CD4-positive, alpha-beta memory T cell (primary cell): ENCODE measurements at regions not wholly inside any gene's neighbourhood (a gene's known extent, or its start where the extent isn't known, plus 50 kb on each side); places are given as distances from the start of the nearest gene placed in this dataset.

Source experiments
- CTCF ChIA-PET: fragments of 350-600 bp; sonication (Branson Sonifier 250); formaldehyde crosslinking; loops from one replicate; lab custom pipeline; 2021; ENCODE audit warnings: inconsistent platforms; ENCODE audit not compliant: partially characterized antibody; lab: Charles Lee
- POLR2A ChIA-PET: fragments of 350-600 bp; sonication (Branson Sonifier 250); formaldehyde crosslinking; loops from one replicate; lab custom pipeline; 2021; ENCODE audit not compliant: partially characterized antibody; lab: Charles Lee
- DNase-seq, 5 donors: peaks; one replicate each; pipeline versions ENCODE4 v3.0.0 to v3.0.0-alpha.2; 2020 to 2022; ENCODE audit warnings: mixed read lengths in 1 of 5
- H3K27ac ChIP-seq: one replicate; pipeline ENCODE4 v1.7.0; 2013; ENCODE audit warnings: low read depth, low read length
- H3K27me3 ChIP-seq: 2 replicates; pipeline ENCODE4 v1.7.0; 2013; ENCODE audit warnings: mild to moderate bottlenecking, low read length, moderate library complexity; ENCODE audit not compliant: insufficient read depth
- H3K36me3 ChIP-seq: 2 replicates; pipeline ENCODE4 v1.7.0; 2013; ENCODE audit warnings: mild to moderate bottlenecking, low read length, moderate library complexity; ENCODE audit not compliant: insufficient read depth
- H3K4me1 ChIP-seq: 2 replicates; pipeline ENCODE4 v1.7.0; 2013; ENCODE audit warnings: mild to moderate bottlenecking, low read length, moderate library complexity; ENCODE audit not compliant: insufficient read depth
- H3K4me3 ChIP-seq, 2 donors: one replicate each; pipeline ENCODE4 v1.7.0; 2013; ENCODE audit warnings: low read length in 2 of 2, mild to moderate bottlenecking in 1 of 2
- H3K9me3 ChIP-seq, 2 donors: one replicate each; pipeline ENCODE4 v1.7.0; 2013; ENCODE audit warnings: low read length in 2 of 2, control low read depth in 1 of 2; ENCODE audit not compliant: control insufficient read depth in 1 of 2
- H3K27ac Mint-ChIP-seq, 7 donors: one replicate each; pipeline ENCODE4 v1.8.0; 2020 to 2021; ENCODE audit warnings: mixed read lengths in 7 of 7, mild to moderate bottlenecking in 6 of 7, inconsistent platforms in 3 of 7, moderate library complexity in 3 of 7
- H3K27me3 Mint-ChIP-seq, 2 donors: one replicate each; pipeline ENCODE4 v1.8.0; 2020 to 2021; ENCODE audit warnings: mixed read lengths in 2 of 2
- H3K36me3 Mint-ChIP-seq, 2 donors: one replicate each; pipeline ENCODE4 v1.8.0; 2020 to 2021; ENCODE audit warnings: mixed read lengths in 2 of 2, inconsistent platforms in 1 of 2, mild to moderate bottlenecking in 1 of 2
- H3K4me1 Mint-ChIP-seq, 4 donors: one replicate each; pipeline ENCODE4 v1.8.0; 2020 to 2021; ENCODE audit warnings: mixed read lengths in 4 of 4, mild to moderate bottlenecking in 1 of 4
- H3K4me3 Mint-ChIP-seq, 8 donors: one replicate each; pipeline ENCODE4 v1.8.0; 2020 to 2021; ENCODE audit warnings: mixed read lengths in 8 of 8, mild to moderate bottlenecking in 7 of 8, moderate library complexity in 6 of 8, inconsistent platforms in 3 of 8
- H3K9me3 Mint-ChIP-seq, 8 donors: one replicate each; pipeline ENCODE4 v1.8.0; 2020 to 2021; ENCODE audit warnings: mixed read lengths in 8 of 8, mild to moderate bottlenecking in 5 of 8, inconsistent platforms in 3 of 8, moderate library complexity in 1 of 8
- intact Hi-C: fragments of 100-400 bp; cut with micrococcal nuclease; formaldehyde crosslinking; loops from one replicate; pipeline ENCODE4 v1.15.1; 2023

GRCh38 chr15:96524676-96525417, 194.3 kb downstream of the NR2F2 start:
- ChIA-PET CTCF (no interaction called here), POLR2A (no interaction called here)
- Mint-ChIP-seq H3K36me3 (no peaks in the 10 kb centered on the region), H3K4me1 (no peaks in the 10 kb centered on the region), H3K9me3 (peaks cover 0 to 13% (median 7%) of the 10 kb centered on the region in 8 donors), H3K27ac (no peak overlapping the region), H3K27me3 (no peaks in the 10 kb centered on the region), H3K4me3 (no peak overlapping the region)
- intact Hi-C loops: no loop called here
- no peaks in the 10 kb centered on the region for H3K27me3 ChIP-seq
- no peaks in the 10 kb centered on the region for H3K9me3 ChIP-seq
- no peak overlapping the region for H3K27ac ChIP-seq
- no peaks in the 10 kb centered on the region for H3K36me3 ChIP-seq
- H3K4me1 ChIP-seq: no peaks in the 10 kb centered on the region
- H3K4me3 ChIP-seq: no peak overlapping the region
- DNase-seq: no peak

- ChIA-PET POLR2A (no interaction called here), CTCF (no interaction called here)
- Histone ChIP-seq H3K4me3 (no peak overlapping the region), H3K4me1 (no peaks in the 10 kb centered on the region), H3K9me3 (no peaks in the 10 kb centered on the region), H3K27ac (no peak overlapping the region), H3K36me3 (no peaks in the 10 kb centered on the region), H3K27me3 (no peaks in the 10 kb centered on the region)
- no peak overlapping the region for H3K27ac Mint-ChIP-seq
- H3K9me3 Mint-ChIP-seq: peaks cover 0 to 6% (median 0%) of the 10 kb centered on the region in 8 donors
- peaks cover 0 to 1% of the 10 kb centered on the region in 2 donors for H3K27me3 Mint-ChIP-seq
- intact Hi-C loops: no loop called here
- no peak overlapping the region for H3K4me3 Mint-ChIP-seq
- no peaks in the 10 kb centered on the region for H3K36me3 Mint-ChIP-seq
- no peak for DNase-seq
- no peaks in the 10 kb centered on the region for H3K4me1 Mint-ChIP-seq
Observed at GRCh38 chr15:96535148-96535547, 204.6 kb downstream of the NR2F2 start.

- ChIA-PET POLR2A (no interaction called here), CTCF (no interaction called here)
- no peaks in the 10 kb centered on the region for H3K36me3 ChIP-seq
- peaks cover 0 to 1% of the 10 kb centered on the region in 2 donors for H3K27me3 Mint-ChIP-seq
- no peak overlapping the region for H3K27ac Mint-ChIP-seq
- no peak overlapping the region for H3K4me3 Mint-ChIP-seq
- H3K4me3 ChIP-seq: no peak overlapping the region
- H3K4me1 Mint-ChIP-seq: no peaks in the 10 kb centered on the region
- H3K4me1 ChIP-seq: no peaks in the 10 kb centered on the region
- DNase-seq: no peak
- no peaks in the 10 kb centered on the region for H3K27me3 ChIP-seq
- H3K36me3 Mint-ChIP-seq: no peaks in the 10 kb centered on the region
- H3K27ac ChIP-seq: no peak overlapping the region
- intact Hi-C loops: no loop called here
- H3K9me3 ChIP-seq: no peaks in the 10 kb centered on the region
- H3K9me3 Mint-ChIP-seq: peaks cover 0 to 6% (median 0%) of the 10 kb centered on the region in 8 donors
Observed at GRCh38 chr15:96538491-96538890, 208.0 kb downstream of the NR2F2 start.

GRCh38 chr15:96540283-96540682, 209.8 kb downstream of the NR2F2 start:
- no peaks in the 10 kb centered on the region for H3K36me3 ChIP-seq
- ChIA-PET CTCF (no interaction called here), POLR2A (no interaction called here)
- no peaks in the 10 kb centered on the region for H3K36me3 Mint-ChIP-seq
- H3K4me1 ChIP-seq: no peaks in the 10 kb centered on the region
- H3K9me3 ChIP-seq: no peaks in the 10 kb centered on the region
- H3K27me3 ChIP-seq: no peaks in the 10 kb centered on the region
- H3K27me3 Mint-ChIP-seq: peaks cover 0 to 1% of the 10 kb centered on the region in 2 donors
- no peak overlapping the region for H3K4me3 Mint-ChIP-seq
- no peak overlapping the region for H3K27ac Mint-ChIP-seq
- H3K27ac ChIP-seq: no peak overlapping the region
- intact Hi-C loops: no loop called here
- DNase-seq: no peak
- no peak overlapping the region for H3K4me3 ChIP-seq
- H3K9me3 Mint-ChIP-seq: peaks cover 0 to 6% (median 0%) of the 10 kb centered on the region in 8 donors
- H3K4me1 Mint-ChIP-seq: no peaks in the 10 kb centered on the region

GRCh38 chr15:96542130-96542770, 211.8 kb downstream of the NR2F2 start:
- Histone ChIP-seq H3K27ac (no peak overlapping the region), H3K4me1 (no peaks in the 10 kb centered on the region), H3K4me3 (no peak overlapping the region), H3K27me3 (no peaks in the 10 kb centered on the region), H3K36me3 (no peaks in the 10 kb centered on the region), H3K9me3 (no peaks in the 10 kb centered on the region)
- POLR2A ChIA-PET: no interaction called here
- Mint-ChIP-seq H3K27me3 (peaks cover 0 to 1% of the 10 kb centered on the region in 2 donors), H3K4me3 (no peak overlapping the region), H3K27ac (no peak overlapping the region), H3K9me3 (peaks cover 0 to 6% (median 0%) of the 10 kb centered on the region in 8 donors), H3K36me3 (no peaks in the 10 kb centered on the region), H3K4me1 (no peaks in the 10 kb centered on the region)
- DNase-seq: no peak
- CTCF ChIA-PET: no interaction called here
- intact Hi-C loops: no loop called here

GRCh38 chr15:96544162-96544756, 213.8 kb downstream of the NR2F2 start:
- H3K9me3 ChIP-seq: no peaks in the 10 kb centered on the region
- H3K4me3 Mint-ChIP-seq: no peak overlapping the region
- no peak overlapping the region for H3K27ac Mint-ChIP-seq
- H3K4me3 ChIP-seq: no peak overlapping the region
- no peaks in the 10 kb centered on the region for H3K27me3 Mint-ChIP-seq
- no peaks in the 10 kb centered on the region for H3K36me3 ChIP-seq
- H3K4me1 ChIP-seq: no peaks in the 10 kb centered on the region
- H3K27me3 ChIP-seq: no peaks in the 10 kb centered on the region
- ChIA-PET CTCF (no interaction called here), POLR2A (no interaction called here)
- no peak for DNase-seq
- intact Hi-C loops: no loop called here
- no peaks in the 10 kb centered on the region for H3K4me1 Mint-ChIP-seq
- peaks cover 0 to 2% (median 0%) of the 10 kb centered on the region in 8 donors for H3K9me3 Mint-ChIP-seq
- H3K36me3 Mint-ChIP-seq: no peaks in the 10 kb centered on the region
- H3K27ac ChIP-seq: no peak overlapping the region

- Histone ChIP-seq H3K9me3 (no peaks in the 10 kb centered on the region), H3K27me3 (no peaks in the 10 kb centered on the region), H3K36me3 (no peaks in the 10 kb centered on the region), H3K4me3 (no peak overlapping the region), H3K27ac (no peak overlapping the region), H3K4me1 (no peaks in the 10 kb centered on the region)
- no peak overlapping the region for H3K4me3 Mint-ChIP-seq
- no peaks in the 10 kb centered on the region for H3K36me3 Mint-ChIP-seq
- H3K27ac Mint-ChIP-seq: no peak overlapping the region
- no peak for DNase-seq
- CTCF ChIA-PET: no interaction called here
- H3K9me3 Mint-ChIP-seq: peaks cover 0 to 4% (median under 1%) of the 10 kb centered on the region in 8 donors
- H3K4me1 Mint-ChIP-seq: no peaks in the 10 kb centered on the region
- no peaks in the 10 kb centered on the region for H3K27me3 Mint-ChIP-seq
- intact Hi-C loops: no loop called here
- POLR2A ChIA-PET: no interaction called here
Observed at GRCh38 chr15:96549136-96549535, 218.6 kb downstream of the NR2F2 start.
